ENCODE measurements at regions not wholly inside any gene's neighbourhood (a gene's known extent, or its start where the extent isn't known, plus 50 kb on each side); places are given as distances from the start of the nearest gene placed in this dataset.

GRCh38 chr18:1930291-1931270, 640.7 kb downstream of the METTL4 start:
- H3K9me3 Mint-ChIP-seq: peaks cover 8% of the 10 kb centered on the region
- H3K27me3 Mint-ChIP-seq: no peaks in the 10 kb centered on the region
- POLR2A ChIA-PET: no interaction called here
- no peaks in the 10 kb centered on the region for H3K4me1 Mint-ChIP-seq
- CTCF ChIA-PET: no interaction called here
- DNase-seq: no peak
- H3K27ac Mint-ChIP-seq: no peak overlapping the region
- H3K4me3 Mint-ChIP-seq: no peak overlapping the region
- no peaks in the 10 kb centered on the region for H3K36me3 Mint-ChIP-seq (ENCODE audit: low read depth)

- CTCF ChIA-PET: no interaction called here
- Mint-ChIP-seq H3K27me3 (no peaks in the 10 kb centered on the region), H3K4me3 (no peak overlapping the region), H3K4me1 (no peaks in the 10 kb centered on the region), H3K27ac (no peak overlapping the region), H3K36me3 (ENCODE audit: low read depth) (no peaks in the 10 kb centered on the region), H3K9me3 (no peaks in the 10 kb centered on the region)
- POLR2A ChIA-PET: no interaction called here
- no peak for DNase-seq
Measured at GRCh38 chr18:1952486-1952885, 618.8 kb downstream of the METTL4 start.

GRCh38 chr18:1954583-1955312, 616.6 kb downstream of the METTL4 start:
- no peak overlapping the region for H3K4me3 Mint-ChIP-seq
- DNase-seq: no peak
- POLR2A ChIA-PET: no interaction called here
- H3K9me3 Mint-ChIP-seq: no peaks in the 10 kb centered on the region
- no peak overlapping the region for H3K27ac Mint-ChIP-seq
- no peaks in the 10 kb centered on the region for H3K36me3 Mint-ChIP-seq (ENCODE audit: low read depth)
- H3K27me3 Mint-ChIP-seq: no peaks in the 10 kb centered on the region
- no peaks in the 10 kb centered on the region for H3K4me1 Mint-ChIP-seq
- CTCF ChIA-PET: no interaction called here

- DNase-seq: no peak
- H3K4me1 Mint-ChIP-seq: no peaks in the 10 kb centered on the region
- ChIA-PET POLR2A (no interaction called here), CTCF (no interaction called here)
- H3K9me3 Mint-ChIP-seq: no peaks in the 10 kb centered on the region
- no peaks in the 10 kb centered on the region for H3K27me3 Mint-ChIP-seq
- no peak overlapping the region for H3K4me3 Mint-ChIP-seq
- H3K27ac Mint-ChIP-seq: no peak overlapping the region
- H3K36me3 Mint-ChIP-seq (ENCODE audit: low read depth): no peaks in the 10 kb centered on the region
Measured at GRCh38 chr18:1958798-1959197, 612.5 kb downstream of the METTL4 start.

GRCh38 chr18:1965016-1965415, 606.3 kb downstream of the METTL4 start:
- no peaks in the 10 kb centered on the region for H3K4me1 Mint-ChIP-seq
- DNase-seq: no peak
- POLR2A ChIA-PET: no interaction called here
- no peaks in the 10 kb centered on the region for H3K36me3 Mint-ChIP-seq (ENCODE audit: low read depth)
- no peak overlapping the region for H3K4me3 Mint-ChIP-seq
- no peak overlapping the region for H3K27ac Mint-ChIP-seq
- CTCF ChIA-PET: no interaction called here
- no peaks in the 10 kb centered on the region for H3K9me3 Mint-ChIP-seq
- H3K27me3 Mint-ChIP-seq: no peaks in the 10 kb centered on the region

- ChIA-PET POLR2A (no interaction called here), CTCF (no interaction called here)
- no peaks in the 10 kb centered on the region for H3K36me3 Mint-ChIP-seq (ENCODE audit: low read depth)
- H3K4me1 Mint-ChIP-seq: no peaks in the 10 kb centered on the region
- no peaks in the 10 kb centered on the region for H3K27me3 Mint-ChIP-seq
- no peaks in the 10 kb centered on the region for H3K9me3 Mint-ChIP-seq
- no peak overlapping the region for H3K27ac Mint-ChIP-seq
- no peak for DNase-seq
- no peak overlapping the region for H3K4me3 Mint-ChIP-seq
Measured at GRCh38 chr18:1965541-1965940, 605.8 kb downstream of the METTL4 start.

- Mint-ChIP-seq H3K27me3 (no peaks in the 10 kb centered on the region), H3K36me3 (ENCODE audit: low read depth) (no peaks in the 10 kb centered on the region), H3K4me3 (no peak overlapping the region), H3K4me1 (no peaks in the 10 kb centered on the region), H3K27ac (no peak overlapping the region), H3K9me3 (no peaks in the 10 kb centered on the region)
- POLR2A ChIA-PET: no interaction called here
- CTCF ChIA-PET: no interaction called here
- DNase-seq: no peak
Measured at GRCh38 chr18:1968801-1969498, 602.4 kb downstream of the METTL4 start.

GRCh38 chr18:1976484-1976883, 594.8 kb downstream of the METTL4 start:
- POLR2A ChIA-PET: no interaction called here
- Mint-ChIP-seq H3K4me3 (no peak overlapping the region), H3K27me3 (no peaks in the 10 kb centered on the region), H3K9me3 (no peaks in the 10 kb centered on the region), H3K27ac (no peak overlapping the region), H3K4me1 (no peaks in the 10 kb centered on the region), H3K36me3 (ENCODE audit: low read depth) (no peaks in the 10 kb centered on the region)
- CTCF ChIA-PET: no interaction called here
- no peak for DNase-seq

GRCh38 chr18:1982056-1982455, 589.2 kb downstream of the METTL4 start:
- Mint-ChIP-seq H3K4me3 (no peak overlapping the region), H3K36me3 (ENCODE audit: low read depth) (no peaks in the 10 kb centered on the region), H3K27ac (no peak overlapping the region), H3K27me3 (no peaks in the 10 kb centered on the region), H3K9me3 (no peaks in the 10 kb centered on the region), H3K4me1 (no peaks in the 10 kb centered on the region)
- CTCF ChIA-PET: no interaction called here
- no peak for DNase-seq
- POLR2A ChIA-PET: no interaction called here

GRCh38 chr18:1983746-1984515, 587.4 kb downstream of the METTL4 start:
- Mint-ChIP-seq H3K27ac (no peak overlapping the region), H3K36me3 (ENCODE audit: low read depth) (no peaks in the 10 kb centered on the region), H3K27me3 (no peaks in the 10 kb centered on the region), H3K4me3 (no peak overlapping the region), H3K9me3 (no peaks in the 10 kb centered on the region), H3K4me1 (no peaks in the 10 kb centered on the region)
- CTCF ChIA-PET: no interaction called here
- no peak for DNase-seq
- POLR2A ChIA-PET: no interaction called here

GRCh38 chr18:1993866-1994265, 577.4 kb downstream of the METTL4 start:
- ChIA-PET CTCF (no interaction called here), POLR2A (no interaction called here)
- no peak overlapping the region for H3K27ac Mint-ChIP-seq
- no peaks in the 10 kb centered on the region for H3K36me3 Mint-ChIP-seq (ENCODE audit: low read depth)
- no peaks in the 10 kb centered on the region for H3K9me3 Mint-ChIP-seq
- H3K27me3 Mint-ChIP-seq: no peaks in the 10 kb centered on the region
- no peak overlapping the region for H3K4me3 Mint-ChIP-seq
- DNase-seq: no peak
- H3K4me1 Mint-ChIP-seq: no peaks in the 10 kb centered on the region

- CTCF ChIA-PET: no interaction called here
- H3K9me3 Mint-ChIP-seq: no peaks in the 10 kb centered on the region
- H3K4me1 Mint-ChIP-seq: no peaks in the 10 kb centered on the region
- no peaks in the 10 kb centered on the region for H3K36me3 Mint-ChIP-seq (ENCODE audit: low read depth)
- POLR2A ChIA-PET: no interaction called here
- no peak overlapping the region for H3K27ac Mint-ChIP-seq
- H3K4me3 Mint-ChIP-seq: no peak overlapping the region
- no peaks in the 10 kb centered on the region for H3K27me3 Mint-ChIP-seq
- DNase-seq: no peak
Measured at GRCh38 chr18:1994471-1994870, 576.8 kb downstream of the METTL4 start.

GRCh38 chr18:1995041-1995612, 576.2 kb downstream of the METTL4 start:
- DNase-seq: no peak
- no peak overlapping the region for H3K4me3 Mint-ChIP-seq
- H3K27me3 Mint-ChIP-seq: no peaks in the 10 kb centered on the region
- no peak overlapping the region for H3K27ac Mint-ChIP-seq
- no peaks in the 10 kb centered on the region for H3K36me3 Mint-ChIP-seq (ENCODE audit: low read depth)
- H3K4me1 Mint-ChIP-seq: no peaks in the 10 kb centered on the region
- no peaks in the 10 kb centered on the region for H3K9me3 Mint-ChIP-seq
- ChIA-PET POLR2A (no interaction called here), CTCF (no interaction called here)

Measured in activated CD4-positive, alpha-beta memory T cell treated with anti-CD3 and anti-CD28 coated beads, Interleukin-2, amount 10 ng/mL, durations not matched to agents 7 days and 5 days (primary cell).